IMR-90 (cell line): ENCODE measurements at regions not wholly inside any gene's neighbourhood (a gene's known extent, or its start where the extent isn't known, plus 50 kb on each side); places are given as distances from the start of the nearest gene placed in this dataset.

ENCODE experiments used
- ATAC-seq: fragments of 200-7000 bp; cut with Tn5 transposase; 2 replicates; pipeline ENCODE4 v1.9.1; 2020; ENCODE audit warnings: low read depth, mild to moderate bottlenecking, moderate library complexity
- BruUV-seq: library from RNA; stranded (reverse); fragments of 400-500 nt; replicated peaks from 2 replicates; lab custom pipeline; 2021; lab: Mats Ljungman, UMichigan
- CTCF ChIA-PET: fragments of 300-600 bp; formaldehyde crosslinking; extraction: SDS; loops from one replicate; lab custom pipeline; 2021; ENCODE audit warnings: antibody characterized with exemption; lab: Yijun Ruan, JAX
- POLR2A ChIA-PET: fragments of 300-600 bp; sonication (Branson Sonifier 250); formaldehyde crosslinking; loops from one replicate; lab custom pipeline; 2022; ENCODE audit warnings: antibody characterized with exemption; ENCODE audit not compliant: unreplicated experiment; lab: Charles Lee
- DNase-seq: peaks from one replicate; pipeline ENCODE4 v3.0.0; 2013
- H2AFZ ChIP-seq: replicated peaks from 2 replicates; pipeline ENCODE3; 2013; ENCODE audit warnings: low read length, mild to moderate bottlenecking; ENCODE audit not compliant: poor library complexity
- H2AK5ac ChIP-seq: 2 replicates; pipeline ENCODE4 v1.6.1; 2013; ENCODE audit warnings: low read depth, low read length, inconsistent platforms
- H2AK9ac ChIP-seq: replicated peaks from 2 replicates; pipeline ENCODE3; 2013; ENCODE audit warnings: mild to moderate bottlenecking, low read depth, low read length, moderate library complexity; ENCODE audit not compliant: poor library complexity
- H2BK120ac ChIP-seq: 2 replicates; pipeline ENCODE4 v1.6.1; 2013; ENCODE audit warnings: low read depth, low read length, inconsistent platforms
- H2BK15ac ChIP-seq: 3 replicates; pipeline ENCODE4 v1.6.1; 2013; ENCODE audit warnings: low read depth, low read length, inconsistent platforms
- H2BK20ac ChIP-seq: 2 replicates; pipeline ENCODE4 v1.6.1; 2013; ENCODE audit warnings: low read depth, mild to moderate bottlenecking, inconsistent platforms, low read length, moderate library complexity
- H2BK5ac ChIP-seq: 2 replicates; pipeline ENCODE4 v1.6.1; 2013; ENCODE audit warnings: mild to moderate bottlenecking, low read depth, low read length, inconsistent platforms; ENCODE audit not compliant: poor library complexity, severe bottlenecking
- H3K14ac ChIP-seq: replicated peaks from 2 replicates; pipeline ENCODE4 v1.6.1; 2013; ENCODE audit warnings: low read depth, low read length, inconsistent platforms
- H3K18ac ChIP-seq: 2 replicates; pipeline ENCODE4 v1.6.1; 2013; ENCODE audit warnings: low read depth, low read length, control low read depth
- H3K23ac ChIP-seq: 2 replicates; pipeline ENCODE4 v1.6.1; 2013; ENCODE audit warnings: low read depth, low read length, inconsistent platforms
- H3K27ac ChIP-seq: 2 replicates; pipeline ENCODE4 v1.5.1; 2013; ENCODE audit warnings: mild to moderate bottlenecking, control low read depth, low read length; ENCODE audit not compliant: insufficient read depth
- H3K27me3 ChIP-seq: 2 replicates; pipeline ENCODE4 v1.6.1; 2013; ENCODE audit warnings: low read length; ENCODE audit not compliant: control insufficient read depth, insufficient read depth
- H3K36me3 ChIP-seq: 2 replicates; pipeline ENCODE4 v1.6.1; 2013; ENCODE audit warnings: low read length, mixed read lengths; ENCODE audit not compliant: control insufficient read depth, insufficient read depth
- H3K4ac ChIP-seq: 2 replicates; pipeline ENCODE4 v1.6.1; 2013; ENCODE audit warnings: low read depth, low read length, inconsistent platforms
- H3K4me1 ChIP-seq: 2 replicates; pipeline ENCODE4 v1.6.1; 2013; ENCODE audit warnings: low read length, mixed read lengths; ENCODE audit not compliant: control insufficient read depth, insufficient read depth
- H3K4me2 ChIP-seq: 2 replicates; pipeline ENCODE4 v1.6.1; 2013; ENCODE audit warnings: low read depth, mild to moderate bottlenecking, control low read depth, low read length, moderate library complexity
- H3K4me3 ChIP-seq: 2 replicates; pipeline ENCODE4 v1.5.1; 2013; ENCODE audit warnings: low read depth, mild to moderate bottlenecking, control low read depth, low read length, moderate library complexity; ENCODE audit not compliant: insufficient read depth
- H3K56ac ChIP-seq: 2 replicates; pipeline ENCODE4 v1.6.1; 2013; ENCODE audit warnings: low read length, inconsistent platforms; ENCODE audit not compliant: insufficient read depth; ENCODE audit errors: extremely low read depth
- H3K79me1 ChIP-seq, 2 experiments: 2 replicates each; pipeline ENCODE4 v1.6.1; 2013; ENCODE audit warnings: low read length in 2 of 2, inconsistent platforms in 1 of 2, low read depth in 1 of 2
- H3K9ac ChIP-seq: 2 replicates; pipeline ENCODE4 v1.6.1; 2013; ENCODE audit warnings: low read depth, low read length, control low read depth
- H3K9me1 ChIP-seq: 2 replicates; pipeline ENCODE4 v1.6.1; 2013; ENCODE audit warnings: low read length, inconsistent platforms; ENCODE audit not compliant: insufficient read depth
- H3K9me3 ChIP-seq: 2 replicates; pipeline ENCODE4 v1.6.1; 2013; ENCODE audit warnings: low read length; ENCODE audit not compliant: control insufficient read depth, insufficient read depth
- H4K20me1 ChIP-seq: 2 replicates; pipeline ENCODE4 v1.6.1; 2013; ENCODE audit warnings: low read length, inconsistent platforms; ENCODE audit not compliant: insufficient read depth
- H4K5ac ChIP-seq: 2 replicates; pipeline ENCODE4 v1.6.1; 2013; ENCODE audit warnings: mild to moderate bottlenecking, low read depth, low read length, control low read depth
- H4K8ac ChIP-seq, 2 experiments: 2 replicates each; pipeline ENCODE4 v1.6.1; 2013; ENCODE audit warnings: low read depth in 2 of 2, low read length in 2 of 2, control low read depth in 1 of 2, inconsistent platforms in 1 of 2
- H4K91ac ChIP-seq: 2 replicates; pipeline ENCODE4 v1.6.1; 2013; ENCODE audit warnings: low read depth, low read length, inconsistent platforms; ENCODE audit not compliant: insufficient read depth
- BHLHE40 ChIP-seq: fragments of 150-350 bp; IDR thresholded peaks from 2 replicates; pipeline ENCODE4 v1.6.1; 2016; ENCODE audit warnings: mild to moderate bottlenecking, low read depth, low read length
- CEBPB ChIP-seq: IDR thresholded peaks from 2 replicates; pipeline ENCODE4 v1.6.1; 2012; ENCODE audit warnings: low read depth, low read length, improper control_type of control experiment
- CHD1 ChIP-seq: IDR thresholded peaks from 2 replicates; pipeline ENCODE4 v1.6.1; 2012; ENCODE audit warnings: low read depth, low read length, improper control_type of control experiment
- FOS ChIP-seq: fragments of 150-350 bp; IDR thresholded peaks from 2 replicates; pipeline ENCODE4 v1.6.1; 2016; ENCODE audit warnings: low read depth, low read length
- MAFK ChIP-seq: IDR thresholded peaks from 2 replicates; pipeline ENCODE4 v1.6.1; 2012; ENCODE audit warnings: low read depth, low read length, improper control_type of control experiment
- MXI1 ChIP-seq: IDR thresholded peaks from 2 replicates; pipeline ENCODE4 v1.6.1; 2012; ENCODE audit warnings: low read depth, mild to moderate bottlenecking, low read length, moderate library complexity, borderline replicate concordance
- POLR2A ChIP-seq: IDR thresholded peaks from 2 replicates; pipeline ENCODE4 v1.6.1; 2012; ENCODE audit warnings: mild to moderate bottlenecking, low read depth, low read length
- RAD21 ChIP-seq: IDR thresholded peaks from 2 replicates; pipeline ENCODE4 v1.6.1; 2012; ENCODE audit warnings: low read length, improper control_type of control experiment
- RFX5 ChIP-seq: IDR thresholded peaks from 2 replicates; pipeline ENCODE4 v1.8.0; 2012; ENCODE audit warnings: low read depth, mild to moderate bottlenecking, low read length, moderate library complexity
- SMC3 ChIP-seq: fragments of 150-350 bp; IDR thresholded peaks from 2 replicates; pipeline ENCODE4 v1.6.1; 2016; ENCODE audit warnings: low read depth, mild to moderate bottlenecking, antibody characterized with exemption, low read length, moderate library complexity
- dilution Hi-C: fragments of 300-500 bp; cut with HindIII; formaldehyde crosslinking; loops from one replicate; pipeline ENCODE4 v1.14.3; 2018; ENCODE audit warnings: low sequenced_read_pairs; ENCODE audit not compliant: unreplicated experiment
- in situ Hi-C: fragments of 300-500 bp; cut with MboI; formaldehyde crosslinking; loops from 3 replicates; pipeline ENCODE4 v1.14.3; 2019; ENCODE audit warnings: low sequenced_read_pairs, inconsistent platforms, mixed read lengths
- intact Hi-C: fragments of 100-400 bp; cut with micrococcal nuclease; formaldehyde crosslinking; loops from 2 replicates; pipeline ENCODE4 v1.10.0; 2022
- TF ChIP-seq, protein P1 (sequence below): fragments of 150-350 bp; IDR thresholded peaks from 2 replicates; pipeline ENCODE4 v1.6.1; 2017; ENCODE audit warnings: mild to moderate bottlenecking, antibody characterized with exemption, low read length, low read depth
- TF ChIP-seq, protein P2 (sequence below): fragments of 150-350 bp; IDR thresholded peaks from 2 replicates; pipeline ENCODE4 v1.6.1; 2016; ENCODE audit warnings: low read depth, mild to moderate bottlenecking, low read length, moderate library complexity, borderline replicate concordance

DNA sequence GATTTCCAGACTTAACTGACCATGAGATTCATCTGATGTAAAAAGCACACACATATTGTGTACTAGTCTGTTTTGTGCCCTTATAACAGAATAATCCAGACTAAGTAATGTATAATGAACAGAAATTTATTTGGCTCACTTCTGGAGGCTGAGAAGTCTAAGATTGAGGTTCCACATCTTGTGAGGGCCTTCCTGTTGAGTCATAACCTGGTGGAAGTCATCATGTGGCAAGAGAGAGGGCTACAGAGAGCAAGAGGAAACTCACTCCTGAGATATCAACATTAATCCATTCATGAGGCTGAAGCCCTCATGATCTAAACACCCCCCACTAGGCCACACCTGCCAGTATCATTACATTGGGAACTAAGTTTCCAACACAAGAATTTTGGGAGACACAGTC, 977.6 kb downstream of the MCTP2 start:
- intact Hi-C loops, result no loop called here
- in situ Hi-C loops, result no loop called here

More for the DNA sequence above, 977.6 kb downstream of the MCTP2 start:
- Histone ChIP-seq H3K14ac (no peak overlapping the region), H3K27me3 (no peaks in the 10 kb centered on the region), H2AK5ac (no peak overlapping the region), H2BK20ac (no peak overlapping the region), H3K4me1 (no peaks in the 10 kb centered on the region), H3K18ac (no peak overlapping the region), H4K91ac (no peak overlapping the region), H3K9ac (no peak overlapping the region), H4K5ac (no peak overlapping the region), H2AFZ (no peak overlapping the region), H4K8ac (no peak overlapping the region), H3K4me2 (no peak overlapping the region), H2BK5ac (no peak overlapping the region), H3K36me3 (no peaks in the 10 kb centered on the region), H3K23ac (no peak overlapping the region), H3K9me3 (no peaks in the 10 kb centered on the region), H3K27ac (no peak overlapping the region), H2BK120ac (no peak overlapping the region), H3K4ac (no peak overlapping the region), H3K56ac (no peak overlapping the region), H3K9me1 (no peaks in the 10 kb centered on the region), H2AK9ac (no peak overlapping the region), H3K4me3 (no peak overlapping the region), H4K20me1 (no peaks in the 10 kb centered on the region), H3K79me1 (no peaks in the 10 kb centered on the region), H2BK15ac (no peak overlapping the region)
- no TSS peak for BruUV-seq
- no peak for ATAC-seq
- POLR2A ChIA-PET, result no interaction called here
- DNase-seq, result peak; percentile 31
- dilution Hi-C loops, result no loop called here
- TF ChIP-seq RFX5 (no peak), CEBPB (no peak), POLR2A (no peak), RAD21 (no peak), FOS (no peak), SMC3 (no peak), CHD1 (no peak), MAFK (no peak), BHLHE40 (no peak), MXI1 (no peak)
- TF ChIP-seq, protein P1, sequence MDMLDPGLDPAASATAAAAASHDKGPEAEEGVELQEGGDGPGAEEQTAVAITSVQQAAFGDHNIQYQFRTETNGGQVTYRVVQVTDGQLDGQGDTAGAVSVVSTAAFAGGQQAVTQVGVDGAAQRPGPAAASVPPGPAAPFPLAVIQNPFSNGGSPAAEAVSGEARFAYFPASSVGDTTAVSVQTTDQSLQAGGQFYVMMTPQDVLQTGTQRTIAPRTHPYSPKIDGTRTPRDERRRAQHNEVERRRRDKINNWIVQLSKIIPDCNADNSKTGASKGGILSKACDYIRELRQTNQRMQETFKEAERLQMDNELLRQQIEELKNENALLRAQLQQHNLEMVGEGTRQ, result no peak
- TF ChIP-seq, protein P2, sequence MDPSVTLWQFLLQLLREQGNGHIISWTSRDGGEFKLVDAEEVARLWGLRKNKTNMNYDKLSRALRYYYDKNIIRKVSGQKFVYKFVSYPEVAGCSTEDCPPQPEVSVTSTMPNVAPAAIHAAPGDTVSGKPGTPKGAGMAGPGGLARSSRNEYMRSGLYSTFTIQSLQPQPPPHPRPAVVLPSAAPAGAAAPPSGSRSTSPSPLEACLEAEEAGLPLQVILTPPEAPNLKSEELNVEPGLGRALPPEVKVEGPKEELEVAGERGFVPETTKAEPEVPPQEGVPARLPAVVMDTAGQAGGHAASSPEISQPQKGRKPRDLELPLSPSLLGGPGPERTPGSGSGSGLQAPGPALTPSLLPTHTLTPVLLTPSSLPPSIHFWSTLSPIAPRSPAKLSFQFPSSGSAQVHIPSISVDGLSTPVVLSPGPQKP, result no peak
- CTCF ChIA-PET, result no interaction called here
